ENCODE measurements at regions not wholly inside any gene's neighbourhood (a gene's known extent, or its start where the extent isn't known, plus 50 kb on each side); places are given as distances from the start of the nearest gene placed in this dataset.
A peak's percentile ranks its signal among the peaks of the same experiment; 100 is the strongest.

DNA sequence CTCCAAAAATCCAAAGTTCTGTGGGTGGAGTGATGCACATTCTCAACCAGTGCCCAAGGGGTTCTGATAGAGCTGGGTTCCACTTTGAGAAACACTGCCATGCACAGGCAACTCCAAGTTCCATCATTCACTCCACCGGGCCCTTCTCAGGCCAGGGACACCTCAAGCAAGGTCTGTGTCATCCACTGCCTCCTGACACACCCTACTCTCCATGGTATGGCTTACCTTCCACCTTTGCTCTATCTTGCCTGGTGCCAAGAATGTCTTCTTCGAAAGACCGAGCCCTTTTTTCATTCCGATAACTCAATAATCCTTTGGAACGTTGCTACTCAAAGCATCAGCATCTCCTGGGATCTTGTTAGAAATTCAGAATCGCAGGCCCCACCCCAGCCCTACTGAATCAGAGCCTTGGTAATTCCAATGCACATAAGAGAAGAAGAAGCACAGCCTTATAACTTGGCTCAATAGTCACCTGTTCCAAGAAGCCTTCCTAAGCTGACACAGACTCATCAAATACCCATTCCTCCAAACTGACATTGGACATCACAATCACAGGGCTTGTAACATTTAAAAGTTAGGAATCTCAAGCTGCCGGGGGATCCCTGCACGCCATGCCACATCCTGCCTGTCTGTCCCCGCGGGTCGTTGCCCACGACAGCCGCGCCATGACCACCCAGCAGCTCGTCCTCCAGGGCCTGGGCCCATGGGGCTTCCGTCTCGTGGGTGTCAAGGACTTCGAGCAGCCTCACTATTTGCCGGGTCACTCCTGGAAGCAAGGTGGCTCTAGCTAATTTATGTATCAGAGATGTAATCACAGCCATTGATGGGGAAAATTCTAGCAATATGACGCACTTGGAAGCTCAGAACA, 66.4 kb downstream of the VCPKMT start:
- no peak for TF ChIP-seq Cebpa-rat (IDR thresholded peaks at IDR 0.05)
- Histone ChIP-seq H3K36me3 (no peaks in the 10 kb centered on the region), H3K9ac (no peak overlapping the region)

DNA sequence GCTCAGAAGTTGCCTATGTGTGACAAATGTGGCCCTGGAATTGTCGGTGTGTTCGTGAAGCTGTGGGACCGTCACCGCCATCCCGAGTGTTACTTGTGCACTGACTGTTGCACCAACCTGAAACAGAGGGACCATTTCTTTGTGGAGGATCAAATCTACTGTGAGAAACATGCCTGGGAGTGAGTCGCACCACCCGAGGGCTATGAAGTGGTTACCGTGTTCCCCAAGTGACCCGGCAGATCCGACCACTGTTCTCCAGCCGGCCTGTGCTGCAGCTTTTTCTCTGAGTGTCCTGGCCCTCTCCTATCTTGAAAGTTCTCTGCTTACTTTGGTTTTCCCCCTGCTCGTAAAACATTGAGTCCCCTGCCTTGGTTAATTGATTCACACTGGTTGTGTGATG, 65.3 kb downstream of the VCPKMT start:
- H3K27ac ChIP-seq = no peak overlapping the region
- H3K4me3 ChIP-seq = no peak overlapping the region
- no peak overlapping the region for H3K9ac ChIP-seq
- no peaks in the 10 kb centered on the region for H3K36me3 ChIP-seq
- peaks cover 15 to 56% (median 29%) of the 10 kb centered on the region in 10 experiments for H3K4me1 ChIP-seq
- H3K9me3 ChIP-seq (replicated peaks in 1 of 11) = peaks cover 0 to 2% (median 0%) of the 10 kb centered on the region in 11 experiments; a peak in 1 of 22 replicates
- TF ChIP-seq Cebpa-rat (IDR thresholded peaks at IDR 0.05) = no peak
- no peak overlapping the region for H3K4me2 ChIP-seq
- no peaks in the 10 kb centered on the region for H3K27me3 ChIP-seq
- H4K20me1 ChIP-seq = no peaks in the 10 kb centered on the region

More for the DNA sequence above, 66.4 kb downstream of the VCPKMT start:
- Histone ChIP-seq H3K4me2 (peak overlapping the region in 1 of 11 experiments; percentile 24; a peak in 2 of 22 replicates), H3K4me1 (peaks cover 22 to 56% (median 36%) of the 10 kb centered on the region in 10 experiments), H3K27me3 (no peaks in the 10 kb centered on the region), H4K20me1 (no peaks in the 10 kb centered on the region), H3K4me3 (no peak overlapping the region), H3K9me3 (replicated peaks in 1 of 11) (peaks cover 0 to 7% (median 0%) of the 10 kb centered on the region in 11 experiments; a peak in 2 of 22 replicates), H3K27ac (no peak overlapping the region)

DNA sequence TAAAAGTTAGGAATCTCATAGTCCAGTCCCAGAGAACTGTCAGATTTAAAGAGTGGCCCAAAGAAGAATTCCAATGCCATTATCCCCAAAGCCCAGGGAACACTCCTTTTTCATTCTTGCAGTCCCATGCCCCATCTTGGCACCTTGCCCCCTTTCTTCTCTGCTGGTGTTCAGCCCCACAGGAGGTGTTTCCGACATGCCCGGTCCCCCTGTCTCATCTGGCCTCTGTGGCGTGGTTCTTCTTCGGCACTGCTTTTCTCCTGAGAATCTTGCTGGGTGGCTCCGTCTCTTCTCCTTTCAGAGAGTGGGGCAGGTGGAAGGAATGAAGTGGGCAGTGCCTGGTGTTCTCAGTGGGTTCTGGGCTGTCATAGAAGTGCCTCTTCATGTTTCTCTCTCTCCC, 64.7 kb downstream of the VCPKMT start:
- Histone ChIP-seq H3K4me1 (peaks cover 15 to 56% (median 29%) of the 10 kb centered on the region in 10 experiments), H3K27ac (no peak overlapping the region), H3K27me3 (no peaks in the 10 kb centered on the region), H4K20me1 (no peaks in the 10 kb centered on the region), H3K4me3 (no peak overlapping the region), H3K4me2 (no peak overlapping the region), H3K9me3 (replicated peaks in 1 of 11) (no peaks in the 10 kb centered on the region), H3K9ac (no peak overlapping the region), H3K36me3 (no peaks in the 10 kb centered on the region)
- TF ChIP-seq Cebpa-rat (IDR thresholded peaks at IDR 0.05) = no peak

DNA sequence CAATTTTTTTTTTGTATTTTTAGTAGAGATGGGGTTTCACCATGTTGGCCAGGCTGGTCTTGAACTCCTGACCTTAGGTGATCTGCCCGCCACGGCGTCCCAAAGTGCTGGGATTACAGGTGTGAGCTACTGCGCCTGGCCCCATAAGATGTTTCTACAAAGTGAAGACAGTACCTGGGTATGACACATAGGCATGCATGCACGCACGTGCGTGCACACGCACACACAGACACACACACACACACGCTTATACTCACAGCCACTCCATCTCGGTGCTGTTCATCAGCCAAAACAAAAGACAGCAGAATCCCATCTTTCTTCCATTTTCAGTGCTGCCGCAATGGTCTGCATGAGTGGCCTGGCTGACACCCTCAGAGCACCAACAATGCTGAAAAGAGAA, 63.9 kb downstream of the VCPKMT start:
- Histone ChIP-seq H3K9ac (no peak overlapping the region), H3K27ac (no peak overlapping the region), H3K27me3 (no peaks in the 10 kb centered on the region), H4K20me1 (no peaks in the 10 kb centered on the region), H3K4me3 (no peak overlapping the region), H3K4me2 (no peak overlapping the region), H3K36me3 (no peaks in the 10 kb centered on the region), H3K9me3 (replicated peaks in 1 of 11) (no peaks in the 10 kb centered on the region), H3K4me1 (peaks cover 8 to 56% (median 29%) of the 10 kb centered on the region in 10 experiments)
- TF ChIP-seq Cebpa-rat (IDR thresholded peaks at IDR 0.05) = no peak

DNA sequence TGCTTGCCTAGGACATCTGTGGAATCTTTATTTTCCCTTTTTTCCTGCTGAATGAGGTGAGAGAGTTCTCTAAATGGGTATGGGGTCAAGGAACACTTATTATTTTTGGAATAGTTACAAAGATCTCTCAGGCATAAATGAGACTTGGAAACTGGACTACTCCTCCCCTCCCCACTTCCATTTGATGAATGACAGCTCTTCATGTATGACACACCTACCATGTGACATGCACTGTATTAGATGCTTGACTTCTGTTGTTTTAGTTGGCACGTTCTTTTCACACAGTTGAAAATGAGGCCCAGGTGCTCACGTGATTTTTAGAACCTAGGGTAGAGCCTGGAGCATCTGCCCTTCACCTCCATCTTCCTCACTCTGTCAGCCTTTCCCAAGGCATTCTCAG, 62.4 kb downstream of the VCPKMT start:
- Histone ChIP-seq H4K20me1 (no peaks in the 10 kb centered on the region), H3K9ac (no peak overlapping the region), H3K4me3 (no peak overlapping the region), H3K36me3 (no peaks in the 10 kb centered on the region), H3K4me2 (peak overlapping the region in 3 of 11 experiments; percentile 6 to 12 (median 11); a peak in 4 of 22 replicates), H3K9me3 (replicated peaks in 1 of 11) (no peaks in the 10 kb centered on the region), H3K27ac (no peak overlapping the region), H3K4me1 (peaks cover under 1 to 56% (median 32%) of the 10 kb centered on the region in 10 experiments; a peak in 15 of 20 replicates), H3K27me3 (no peaks in the 10 kb centered on the region)
- no peak for TF ChIP-seq Cebpa-rat (IDR thresholded peaks at IDR 0.05)

DNA sequence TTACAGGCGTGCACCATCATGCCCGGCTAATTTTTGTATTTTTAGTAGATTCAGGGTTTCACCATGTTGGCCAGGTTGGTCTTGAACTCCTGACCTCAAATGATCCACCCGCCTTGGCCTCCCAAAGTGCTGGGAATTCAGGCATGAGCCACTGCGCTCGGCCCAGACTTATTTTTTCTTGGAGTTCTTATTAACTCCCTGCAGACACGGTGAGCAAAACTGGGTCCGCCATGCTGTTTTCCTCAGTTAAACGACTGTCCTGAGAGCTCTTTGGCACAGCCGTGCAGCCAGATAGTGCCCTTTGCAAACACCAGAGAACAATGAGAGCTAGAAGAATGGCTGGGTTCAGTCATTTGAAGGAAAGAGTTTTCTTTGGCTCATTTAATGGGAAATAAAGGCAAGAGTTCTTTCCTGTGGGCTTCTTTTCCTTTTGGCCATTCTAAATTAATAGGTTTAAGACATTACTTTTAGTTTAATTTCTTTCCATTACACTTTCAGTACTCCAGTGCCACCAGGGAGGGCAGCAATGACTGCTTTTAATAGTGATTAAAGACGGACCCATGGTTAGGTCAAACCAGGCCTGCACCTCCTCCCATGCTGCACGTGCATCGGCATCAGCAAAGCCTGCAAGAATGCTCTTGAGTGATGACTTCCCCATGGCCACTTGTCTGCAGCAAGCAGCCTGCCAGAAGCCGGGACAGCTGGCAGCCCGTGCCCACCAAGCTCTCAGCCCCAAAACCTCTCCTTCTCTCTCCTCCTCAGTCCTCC, 60.7 kb downstream of the VCPKMT start:
- no peaks in the 10 kb centered on the region for H4K20me1 ChIP-seq
- peak overlapping the region in 6 of 11 experiments; percentile 74 to 95 (median 82); a peak in 11 of 22 replicates for H3K4me2 ChIP-seq
- no peak overlapping the region for H3K4me3 ChIP-seq
- H3K27ac ChIP-seq = peak overlapping the region in 4 of 11 experiments; percentile 5 to 67 (median 46); a peak in 3 of 22 replicates
- TF ChIP-seq Cebpa-rat (IDR thresholded peaks at IDR 0.05) = no peak
- H3K4me1 ChIP-seq = peaks cover 16 to 71% (median 49%) of the 10 kb centered on the region in 10 experiments
- H3K27me3 ChIP-seq = no peaks in the 10 kb centered on the region
- no peaks in the 10 kb centered on the region for H3K36me3 ChIP-seq
- no peak overlapping the region for H3K9ac ChIP-seq
- H3K9me3 ChIP-seq (replicated peaks in 1 of 11) = no peaks in the 10 kb centered on the region

DNA sequence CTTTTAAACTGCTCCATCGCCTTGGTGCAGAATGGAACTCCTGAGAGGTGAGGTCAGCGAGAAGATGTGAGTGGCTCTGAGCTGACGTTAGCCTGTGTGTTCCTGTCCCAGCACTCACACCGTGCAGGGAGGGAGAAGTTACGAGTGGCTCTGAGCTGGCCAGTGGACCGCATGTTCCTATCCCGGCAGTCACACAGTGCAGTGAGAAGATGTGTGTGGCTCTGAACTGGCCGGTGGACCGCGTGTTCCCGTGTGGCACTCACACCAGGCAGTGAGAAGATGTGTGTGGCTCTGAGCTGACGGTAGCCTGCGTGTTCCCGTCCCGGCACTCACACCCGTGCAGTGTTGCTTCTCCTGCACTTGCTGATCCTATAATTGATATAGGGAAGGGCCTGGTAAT, 59.9 kb downstream of the VCPKMT start:
- Histone ChIP-seq H3K9ac (peak overlapping the region in 1 of 11 experiments; percentile 45; a peak in 1 of 22 replicates), H3K4me1 (peaks cover 24 to 79% (median 57%) of the 10 kb centered on the region in 10 experiments), H3K27me3 (no peaks in the 10 kb centered on the region), H3K4me2 (peak overlapping the region in 8 of 11 experiments; percentile 20 to 95 (median 82); a peak in 15 of 22 replicates), H3K9me3 (replicated peaks in 1 of 11) (no peaks in the 10 kb centered on the region), H3K36me3 (no peaks in the 10 kb centered on the region), H3K27ac (peak overlapping the region in 8 of 11 experiments; percentile 5 to 67 (median 51); a peak in 10 of 22 replicates), H4K20me1 (no peaks in the 10 kb centered on the region), H3K4me3 (peak overlapping the region in 1 of 10 experiments; percentile 19; a peak in 1 of 20 replicates)
- TF ChIP-seq Cebpa-rat (IDR thresholded peaks at IDR 0.05) = no peak

DNA sequence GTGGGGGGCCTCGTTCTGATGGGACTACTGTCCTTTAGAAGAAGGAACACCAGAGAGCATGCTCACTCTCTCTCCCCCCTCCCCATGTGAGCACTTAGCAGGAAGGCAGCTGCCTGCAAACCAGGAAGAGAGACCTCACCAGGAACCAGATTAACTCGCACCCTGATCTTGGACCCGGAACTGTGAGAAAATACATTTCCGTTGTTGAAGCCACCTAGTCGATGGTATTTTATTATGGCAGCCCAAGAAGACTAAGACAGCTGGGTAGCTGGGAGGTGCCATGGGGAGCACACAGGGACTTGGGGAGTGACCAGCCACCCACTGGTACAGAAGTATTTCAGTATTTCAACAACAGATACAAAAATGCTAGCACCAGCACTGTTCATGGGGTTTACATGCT, 59.0 kb downstream of the VCPKMT start:
- Histone ChIP-seq H3K4me1 (peaks cover 32 to 88% (median 63%) of the 10 kb centered on the region in 10 experiments), H3K4me3 (no peak overlapping the region), H3K9me3 (replicated peaks in 1 of 11) (no peaks in the 10 kb centered on the region), H3K27me3 (no peaks in the 10 kb centered on the region), H3K36me3 (no peaks in the 10 kb centered on the region), H3K27ac (peak overlapping the region; percentile 4 to 67 (median 48); a peak in 16 of 22 replicates), H3K9ac (no peak overlapping the region; a peak in 2 of 22 replicates), H3K4me2 (peak overlapping the region in 8 of 11 experiments; percentile 20 to 95 (median 82); a peak in 15 of 22 replicates), H4K20me1 (no peaks in the 10 kb centered on the region)
- no peak for TF ChIP-seq Cebpa-rat (IDR thresholded peaks at IDR 0.05)

DNA sequence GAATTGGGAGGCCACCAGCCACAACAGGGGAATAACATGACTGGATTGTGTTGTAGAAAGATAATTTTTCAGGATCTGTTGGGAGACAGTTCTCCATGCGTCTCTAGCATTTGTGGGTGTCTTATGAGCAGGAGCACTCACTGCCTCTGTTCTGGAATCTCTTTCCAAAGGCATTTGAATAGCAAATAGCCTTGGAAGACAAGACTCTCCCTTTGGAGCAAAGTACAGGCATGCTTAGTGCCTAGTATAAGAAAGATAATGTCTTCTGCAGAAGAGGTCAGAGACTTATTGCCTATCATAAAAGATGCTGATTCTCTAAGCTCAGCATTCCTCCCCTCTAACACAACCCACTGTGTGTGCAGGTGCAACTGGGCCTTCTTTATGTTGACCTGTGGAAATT, 58.3 kb downstream of the VCPKMT start:
- Histone ChIP-seq H3K4me2 (peak overlapping the region in 6 of 11 experiments; percentile 74 to 95 (median 82); a peak in 11 of 22 replicates), H3K9me3 (replicated peaks in 1 of 11) (no peaks in the 10 kb centered on the region), H3K9ac (no peak overlapping the region; a peak in 2 of 22 replicates), H3K4me1 (peaks cover 40 to 96% (median 71%) of the 10 kb centered on the region in 10 experiments), H3K36me3 (no peaks in the 10 kb centered on the region), H3K27me3 (no peaks in the 10 kb centered on the region), H3K4me3 (no peak overlapping the region), H3K27ac (peak overlapping the region in 8 of 11 experiments; percentile 4 to 67 (median 51); a peak in 8 of 22 replicates), H4K20me1 (no peaks in the 10 kb centered on the region)
- no peak for TF ChIP-seq Cebpa-rat (IDR thresholded peaks at IDR 0.05)
